ENCODE measurements at regions not wholly inside any gene's neighbourhood (a gene's known extent, or its start where the extent isn't known, plus 50 kb on each side); places are given as distances from the start of the nearest gene placed in this dataset.

DNA sequence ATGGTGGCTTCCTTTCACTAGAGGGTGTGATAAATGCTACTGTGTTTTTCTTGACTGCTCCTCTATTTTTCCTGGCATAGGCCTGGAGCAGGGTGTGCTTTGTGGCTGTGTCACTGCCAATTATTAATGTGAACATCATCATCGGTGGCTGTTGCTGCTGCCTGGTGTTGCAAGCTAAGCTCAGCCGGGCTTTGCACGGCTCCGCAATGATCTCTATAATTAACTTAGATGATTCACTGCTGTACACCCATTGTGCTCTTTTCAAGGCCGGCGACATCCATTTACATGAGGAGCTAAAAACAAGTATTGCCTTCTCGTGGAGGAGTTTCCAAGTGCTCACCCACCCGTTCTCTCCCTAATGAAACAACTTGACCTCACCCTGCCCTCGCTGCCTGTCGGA lies 160.1 kb upstream of the IRX3 start:
- Histone ChIP-seq H3K9me3 (ENCODE audit: control insufficient read depth, low read length) (no peaks in the 10 kb centered on the region), H3K27ac (no peak overlapping the region), H2AFZ (no peak overlapping the region)

DNA sequence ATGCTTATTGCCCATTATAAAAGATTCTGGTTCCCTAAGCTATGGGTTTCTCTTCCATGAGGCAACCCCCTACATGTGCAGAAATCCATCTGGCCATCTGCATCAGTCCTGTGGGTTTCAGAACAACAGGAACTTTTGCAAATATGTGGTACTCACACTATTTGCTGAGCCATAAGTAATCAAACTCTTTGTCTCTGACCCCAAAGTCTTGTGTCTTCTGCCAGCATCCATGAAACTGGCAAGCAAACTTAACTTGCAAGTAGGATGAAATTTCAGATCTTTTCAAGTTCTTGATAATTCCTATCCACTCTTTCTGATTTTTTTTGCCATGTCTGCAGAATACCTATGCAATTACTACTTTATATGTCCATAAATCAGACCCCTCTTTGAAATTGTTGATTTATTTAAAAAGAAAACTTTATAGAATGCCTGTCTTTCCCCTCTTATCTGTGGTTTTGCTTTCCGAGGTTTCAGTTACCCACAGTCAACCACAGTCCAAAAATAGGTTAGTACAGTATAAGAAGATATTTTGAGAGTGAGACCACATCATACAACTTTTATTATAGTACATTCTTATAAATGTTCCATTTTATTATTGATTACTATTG lies 158.4 kb upstream of the IRX3 start:
- Histone ChIP-seq H3K4me1 (no peaks in the 10 kb centered on the region), H3K79me2 (no peaks in the 10 kb centered on the region), H3K9me3 (ENCODE audit: control insufficient read depth, low read length) (no peaks in the 10 kb centered on the region), H2AFZ (no peak overlapping the region), H3K9ac (no peak overlapping the region), H3K4me2 (ENCODE audit: low read length) (no peak overlapping the region), H3K4me3 (ENCODE audit: low read depth, low read length) (no peak overlapping the region), H3K27ac (no peak overlapping the region), H3K27me3 (ENCODE audit: control insufficient read depth, insufficient read depth, low read length) (no peaks in the 10 kb centered on the region), H3K36me3 (ENCODE audit: control insufficient read depth, insufficient read depth, low read length) (no peaks in the 10 kb centered on the region)
- TF ChIP-seq, protein P1, sequence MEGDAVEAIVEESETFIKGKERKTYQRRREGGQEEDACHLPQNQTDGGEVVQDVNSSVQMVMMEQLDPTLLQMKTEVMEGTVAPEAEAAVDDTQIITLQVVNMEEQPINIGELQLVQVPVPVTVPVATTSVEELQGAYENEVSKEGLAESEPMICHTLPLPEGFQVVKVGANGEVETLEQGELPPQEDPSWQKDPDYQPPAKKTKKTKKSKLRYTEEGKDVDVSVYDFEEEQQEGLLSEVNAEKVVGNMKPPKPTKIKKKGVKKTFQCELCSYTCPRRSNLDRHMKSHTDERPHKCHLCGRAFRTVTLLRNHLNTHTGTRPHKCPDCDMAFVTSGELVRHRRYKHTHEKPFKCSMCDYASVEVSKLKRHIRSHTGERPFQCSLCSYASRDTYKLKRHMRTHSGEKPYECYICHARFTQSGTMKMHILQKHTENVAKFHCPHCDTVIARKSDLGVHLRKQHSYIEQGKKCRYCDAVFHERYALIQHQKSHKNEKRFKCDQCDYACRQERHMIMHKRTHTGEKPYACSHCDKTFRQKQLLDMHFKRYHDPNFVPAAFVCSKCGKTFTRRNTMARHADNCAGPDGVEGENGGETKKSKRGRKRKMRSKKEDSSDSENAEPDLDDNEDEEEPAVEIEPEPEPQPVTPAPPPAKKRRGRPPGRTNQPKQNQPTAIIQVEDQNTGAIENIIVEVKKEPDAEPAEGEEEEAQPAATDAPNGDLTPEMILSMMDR (IDR thresholded peaks at IDR 0.05): no peak

More for the DNA sequence above, 160.1 kb upstream of the IRX3 start:
- H3K9ac ChIP-seq: no peak overlapping the region
- no peaks in the 10 kb centered on the region for H3K36me3 ChIP-seq (ENCODE audit: control insufficient read depth, insufficient read depth, low read length)
- TF ChIP-seq, protein P1 (IDR thresholded peaks at IDR 0.05): no peak
- no peaks in the 10 kb centered on the region for H3K4me1 ChIP-seq
- no peak overlapping the region for H3K4me2 ChIP-seq (ENCODE audit: low read length)
- H3K79me2 ChIP-seq: no peaks in the 10 kb centered on the region
- no peak overlapping the region for H3K4me3 ChIP-seq (ENCODE audit: low read depth, low read length)
- no peaks in the 10 kb centered on the region for H3K27me3 ChIP-seq (ENCODE audit: control insufficient read depth, insufficient read depth, low read length)

GRCh38 chr16:54443839-54444238 lies 157.3 kb upstream of the IRX3 start:
- Histone ChIP-seq H2AFZ (no peak overlapping the region), H3K27me3 (ENCODE audit: control insufficient read depth, insufficient read depth, low read length) (no peaks in the 10 kb centered on the region), H3K27ac (no peak overlapping the region), H3K79me2 (no peaks in the 10 kb centered on the region), H3K4me2 (ENCODE audit: low read length) (no peak overlapping the region), H3K9me3 (ENCODE audit: control insufficient read depth, low read length) (no peaks in the 10 kb centered on the region), H3K4me3 (ENCODE audit: low read depth, low read length) (no peak overlapping the region), H3K9ac (no peak overlapping the region), H3K4me1 (no peaks in the 10 kb centered on the region), H3K36me3 (ENCODE audit: control insufficient read depth, insufficient read depth, low read length) (no peaks in the 10 kb centered on the region)
- TF ChIP-seq, protein P1 (IDR thresholded peaks at IDR 0.05): no peak

DNA sequence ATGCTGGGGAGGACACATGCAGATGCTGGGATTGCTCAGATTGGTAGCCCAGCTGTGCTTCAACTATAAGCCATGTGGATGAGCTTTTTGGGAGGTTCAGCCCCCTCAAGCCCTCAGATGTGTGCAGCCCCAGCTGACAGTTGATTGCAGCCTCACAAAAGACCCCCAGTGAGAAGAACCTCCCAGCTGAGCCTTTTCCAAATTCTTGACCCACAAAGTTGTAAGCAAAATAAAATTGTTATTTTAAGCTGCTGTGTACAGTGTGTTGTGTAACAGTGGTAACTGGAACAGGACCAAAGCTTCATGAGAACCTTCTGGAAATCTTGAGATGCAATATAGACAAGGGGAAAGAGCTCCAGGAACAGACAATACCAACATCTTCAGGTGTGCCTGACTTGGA lies 156.8 kb upstream of the IRX3 start:
- Histone ChIP-seq H3K4me1 (no peaks in the 10 kb centered on the region), H3K9me3 (ENCODE audit: control insufficient read depth, low read length) (no peaks in the 10 kb centered on the region), H3K79me2 (no peaks in the 10 kb centered on the region), H3K27me3 (ENCODE audit: control insufficient read depth, insufficient read depth, low read length) (no peaks in the 10 kb centered on the region), H2AFZ (no peak overlapping the region), H3K9ac (no peak overlapping the region), H3K4me2 (ENCODE audit: low read length) (no peak overlapping the region), H3K27ac (no peak overlapping the region), H3K36me3 (ENCODE audit: control insufficient read depth, insufficient read depth, low read length) (no peaks in the 10 kb centered on the region), H3K4me3 (ENCODE audit: low read depth, low read length) (no peak overlapping the region)
- TF ChIP-seq, protein P1 (IDR thresholded peaks at IDR 0.05): no peak

GRCh38 chr16:54442864-54443263 lies 156.3 kb upstream of the IRX3 start:
- no peak overlapping the region for H3K4me3 ChIP-seq (ENCODE audit: low read depth, low read length)
- no peaks in the 10 kb centered on the region for H3K36me3 ChIP-seq (ENCODE audit: control insufficient read depth, insufficient read depth, low read length)
- no peaks in the 10 kb centered on the region for H3K27me3 ChIP-seq (ENCODE audit: control insufficient read depth, insufficient read depth, low read length)
- H3K9me3 ChIP-seq (ENCODE audit: control insufficient read depth, low read length): no peaks in the 10 kb centered on the region
- no peaks in the 10 kb centered on the region for H3K4me1 ChIP-seq
- no peak overlapping the region for H3K27ac ChIP-seq
- H3K4me2 ChIP-seq (ENCODE audit: low read length): no peak overlapping the region
- no peak overlapping the region for H2AFZ ChIP-seq
- H3K9ac ChIP-seq: no peak overlapping the region
- no peaks in the 10 kb centered on the region for H3K79me2 ChIP-seq
- TF ChIP-seq, protein P1 (IDR thresholded peaks at IDR 0.05): no peak
